HEK293 (cell line): ENCODE measurements at regions not wholly inside any gene's neighbourhood (a gene's known extent, or its start where the extent isn't known, plus 50 kb on each side); places are given as distances from the start of the nearest gene placed in this dataset.

Experiments used
- ZEB2 ChIP-seq: fragments of 450-650 bp; formaldehyde crosslinking; IDR thresholded peaks from 2 replicates; pipeline ENCODE4 v1.5.1; 2016; ENCODE audit warnings: missing biosample characterization, missing genetic modification characterization
- ZNF404 ChIP-seq: fragments of 450-650 bp; formaldehyde crosslinking; IDR thresholded peaks from 2 replicates; pipeline ENCODE4 v1.5.1; 2017; ENCODE audit warnings: missing biosample characterization, missing genetic modification characterization
- ZNF660 ChIP-seq: fragments of 450-650 bp; IDR thresholded peaks from 2 replicates; pipeline ENCODE4 v1.5.1; 2018; ENCODE audit warnings: missing biosample characterization, mild to moderate bottlenecking, missing genetic modification characterization

- TF ChIP-seq ZNF404 (tag by site-specific recombination), result no peak
- TF ChIP-seq ZNF660 (tag by site-specific recombination), result no peak
- TF ChIP-seq ZEB2 (tag by site-specific recombination), result no peak
Measured at GRCh38 chr14:53882684-53883083, 73.9 kb downstream of the BMP4 start.
